ENCODE measurements at regions not wholly inside any gene's neighbourhood (a gene's known extent, or its start where the extent isn't known, plus 50 kb on each side); places are given as distances from the start of the nearest gene placed in this dataset.

- H3K36me3 Mint-ChIP-seq (ENCODE audit: unreplicated experiment), result peaks cover 4% of the 10 kb centered on the region
- H3K4me3 Mint-ChIP-seq (ENCODE audit: unreplicated experiment), result no peak overlapping the region
- H3K4me1 Mint-ChIP-seq (ENCODE audit: low read depth, unreplicated experiment), result no peaks in the 10 kb centered on the region
- no peak for TF ChIP-seq CTCF (IDR thresholded peaks at IDR 0.05; ENCODE audit: partially characterized antibody, unreplicated experiment)
- no peak overlapping the region for H3K27ac Mint-ChIP-seq (ENCODE audit: unreplicated experiment)
- no peak for DNase-seq
- peaks cover 3% of the 10 kb centered on the region for H3K27me3 Mint-ChIP-seq (ENCODE audit: unreplicated experiment)
- H3K9me3 Mint-ChIP-seq (ENCODE audit: unreplicated experiment), result no peaks in the 10 kb centered on the region
These were observed 82.2 kb upstream of the SLC22A16 start for GRCh38 chr6:110558575-110558974.

GRCh38 chr6:110557199-110557598 is 80.8 kb upstream of the SLC22A16 start:
- DNase-seq, result no peak
- Mint-ChIP-seq H3K4me3 (ENCODE audit: unreplicated experiment) (no peak overlapping the region), H3K27me3 (ENCODE audit: unreplicated experiment) (peaks cover 5% of the 10 kb centered on the region), H3K9me3 (ENCODE audit: unreplicated experiment) (no peaks in the 10 kb centered on the region), H3K4me1 (ENCODE audit: low read depth, unreplicated experiment) (no peaks in the 10 kb centered on the region), H3K36me3 (ENCODE audit: unreplicated experiment) (peaks cover 9% of the 10 kb centered on the region), H3K27ac (ENCODE audit: unreplicated experiment) (no peak overlapping the region)
- TF ChIP-seq CTCF (IDR thresholded peaks at IDR 0.05; ENCODE audit: partially characterized antibody, unreplicated experiment), result no peak

GRCh38 chr6:110556317-110557110 is 80.1 kb upstream of the SLC22A16 start:
- H3K4me1 Mint-ChIP-seq (ENCODE audit: low read depth, unreplicated experiment), result no peaks in the 10 kb centered on the region
- H3K27ac Mint-ChIP-seq (ENCODE audit: unreplicated experiment), result no peak overlapping the region
- H3K27me3 Mint-ChIP-seq (ENCODE audit: unreplicated experiment), result peaks cover 5% of the 10 kb centered on the region
- no peak for TF ChIP-seq CTCF (IDR thresholded peaks at IDR 0.05; ENCODE audit: partially characterized antibody, unreplicated experiment)
- H3K4me3 Mint-ChIP-seq (ENCODE audit: unreplicated experiment), result no peak overlapping the region
- peaks cover 2% of the 10 kb centered on the region for H3K9me3 Mint-ChIP-seq (ENCODE audit: unreplicated experiment)
- no peak for DNase-seq
- peaks cover 11% of the 10 kb centered on the region for H3K36me3 Mint-ChIP-seq (ENCODE audit: unreplicated experiment)

- DNase-seq, result no peak
- Mint-ChIP-seq H3K4me3 (ENCODE audit: unreplicated experiment) (no peak overlapping the region), H3K27me3 (ENCODE audit: unreplicated experiment) (peaks cover 4% of the 10 kb centered on the region), H3K4me1 (ENCODE audit: low read depth, unreplicated experiment) (peaks cover 2% of the 10 kb centered on the region), H3K27ac (ENCODE audit: unreplicated experiment) (no peak overlapping the region), H3K9me3 (ENCODE audit: unreplicated experiment) (peaks cover 4% of the 10 kb centered on the region), H3K36me3 (ENCODE audit: unreplicated experiment) (peaks cover 11% of the 10 kb centered on the region)
- TF ChIP-seq CTCF (IDR thresholded peaks at IDR 0.05; ENCODE audit: partially characterized antibody, unreplicated experiment), result no peak
These were observed 78.6 kb upstream of the SLC22A16 start for GRCh38 chr6:110554966-110555460.

GRCh38 chr6:110554441-110554840 is 78.0 kb upstream of the SLC22A16 start:
- DNase-seq, result no peak
- Mint-ChIP-seq H3K4me1 (ENCODE audit: low read depth, unreplicated experiment) (peaks cover 2% of the 10 kb centered on the region), H3K36me3 (ENCODE audit: unreplicated experiment) (peaks cover 11% of the 10 kb centered on the region), H3K27ac (ENCODE audit: unreplicated experiment) (no peak overlapping the region), H3K27me3 (ENCODE audit: unreplicated experiment) (peaks cover 4% of the 10 kb centered on the region), H3K9me3 (ENCODE audit: unreplicated experiment) (peaks cover 4% of the 10 kb centered on the region), H3K4me3 (ENCODE audit: unreplicated experiment) (no peak overlapping the region)
- TF ChIP-seq CTCF (IDR thresholded peaks at IDR 0.05; ENCODE audit: partially characterized antibody, unreplicated experiment), result no peak

All from glutamatergic neuron (in vitro differentiated cells).